Liver (tissue), 8 donors: ENCODE measurements at regions not wholly inside any gene's neighbourhood (a gene's known extent, or its start where the extent isn't known, plus 50 kb on each side); places are given as distances from the start of the nearest gene placed in this dataset.

ENCODE experiments used
- DNase-seq: peaks from one replicate; pipeline ENCODE4 v3.0.0-alpha.2; 2017; ENCODE audit warnings: low spot score
- H3K27ac ChIP-seq, 2 donors: one replicate each; pipeline ENCODE4 v1.7.0; 2013; ENCODE audit warnings: inconsistent platforms in 2 of 2, low read length in 2 of 2, control low read depth in 1 of 2, low read depth in 1 of 2, mild to moderate bottlenecking in 1 of 2
- H3K27me3 ChIP-seq, 4 donors: one replicate each; pipeline versions ENCODE4 v1.6.1 to v1.7.0; 2013; ENCODE audit warnings: low read length in 3 of 4, inconsistent platforms in 1 of 4, mild to moderate bottlenecking in 1 of 4, moderate library complexity in 1 of 4; ENCODE audit not compliant: control insufficient read depth in 4 of 4, insufficient read depth in 4 of 4
- H3K36me3 ChIP-seq, 4 donors: one replicate each; pipeline versions ENCODE4 v1.6.1 to v1.7.0; 2013; ENCODE audit warnings: low read length in 3 of 4, mild to moderate bottlenecking in 3 of 4, low read depth in 1 of 4, moderate library complexity in 1 of 4; ENCODE audit not compliant: control insufficient read depth in 4 of 4, insufficient read depth in 3 of 4
- H3K4me1 ChIP-seq, 4 donors: one replicate each; pipeline versions ENCODE4 v1.6.1 to v1.7.0; 2013; ENCODE audit warnings: low read length in 3 of 4, mild to moderate bottlenecking in 3 of 4, moderate library complexity in 1 of 4; ENCODE audit not compliant: control insufficient read depth in 4 of 4, insufficient read depth in 4 of 4
- H3K4me3 ChIP-seq, 3 donors: one replicate each; pipeline versions ENCODE4 v1.6.1 to v1.7.0; 2013; ENCODE audit warnings: low read length in 3 of 3, control low read depth in 1 of 3, low read depth in 1 of 3, mild to moderate bottlenecking in 1 of 3
- H3K9ac ChIP-seq, 2 donors: one replicate each; pipeline ENCODE4 v1.7.0; 2013; ENCODE audit warnings: low read length in 2 of 2, mild to moderate bottlenecking in 2 of 2, moderate library complexity in 2 of 2, control low read depth in 1 of 2, low read depth in 1 of 2
- H3K9me3 ChIP-seq, 4 donors: one replicate each; pipeline versions ENCODE4 v1.6.1 to v1.7.0; 2013; ENCODE audit warnings: low read length in 3 of 4; ENCODE audit not compliant: control insufficient read depth in 4 of 4
- ATF3 ChIP-seq: IDR thresholded peaks from 2 replicates; pipeline ENCODE4 v1.6.1; 2016; ENCODE audit warnings: antibody characterized with exemption
- FOXA1 ChIP-seq: IDR thresholded peaks from 2 replicates; pipeline ENCODE4 v1.6.1; 2016; ENCODE audit warnings: antibody characterized with exemption
- FOXA2 ChIP-seq: IDR thresholded peaks from 2 replicates; pipeline ENCODE4 v1.6.1; 2016; ENCODE audit warnings: antibody characterized with exemption
- GABPA ChIP-seq, 2 donors: IDR thresholded peaks in 1 of 2; conservative IDR thresholded peaks in 1 of 2; 2 replicates each; pipeline ENCODE4 v1.6.1; 2016; ENCODE audit warnings: antibody characterized with exemption in 2 of 2, mild to moderate bottlenecking in 1 of 2, moderate library complexity in 1 of 2
- HNF4A ChIP-seq, 2 donors: conservative IDR thresholded peaks; 2 replicates each; pipeline ENCODE4 v1.6.1; 2016; ENCODE audit warnings: antibody characterized with exemption in 2 of 2, mild to moderate bottlenecking in 2 of 2
- HNF4G ChIP-seq: IDR thresholded peaks from 2 replicates; pipeline ENCODE4 v1.6.1; 2016; ENCODE audit warnings: antibody characterized with exemption
- JUND ChIP-seq, 2 donors: IDR thresholded peaks; 2 replicates each; pipeline ENCODE4 v1.6.1; 2016; ENCODE audit warnings: antibody characterized with exemption in 2 of 2
- MAX ChIP-seq: IDR thresholded peaks from 2 replicates; pipeline ENCODE4 v1.6.1; 2016; ENCODE audit warnings: antibody characterized with exemption
- RAD21 ChIP-seq, 2 donors: IDR thresholded peaks; 2 replicates each; pipeline ENCODE4 v1.6.1; 2016; ENCODE audit warnings: antibody characterized with exemption in 2 of 2, mild to moderate bottlenecking in 2 of 2
- RXRA ChIP-seq, 2 donors: IDR thresholded peaks; 2 replicates each; pipeline ENCODE4 v1.6.1; 2017 to 2018; ENCODE audit warnings: antibody characterized with exemption in 2 of 2, mild to moderate bottlenecking in 1 of 2
- SP1 ChIP-seq: IDR thresholded peaks from 2 replicates; pipeline ENCODE4 v1.6.1; 2018; ENCODE audit warnings: antibody characterized with exemption, mild to moderate bottlenecking
- TAF1 ChIP-seq: conservative IDR thresholded peaks from 2 replicates; pipeline ENCODE4 v1.6.1; 2016; ENCODE audit warnings: antibody characterized with exemption, mild to moderate bottlenecking
- YY1 ChIP-seq: IDR thresholded peaks from 2 replicates; pipeline ENCODE4 v1.6.1; 2016; ENCODE audit warnings: antibody characterized with exemption, mild to moderate bottlenecking
- WGBS: extraction: QIAGEN DNeasy Blood & Tissue Kit; methylation state at CpG from one replicate; pipeline ENCODE4 v1.1.7; 2013; 5-methylcytosine and 5-hydroxymethylcytosine counted together
- TF ChIP-seq, protein P1 (sequence below): fragments of 150-350 bp; IDR thresholded peaks from 2 replicates; pipeline ENCODE4 v1.5.1; 2017; ENCODE audit warnings: improper control_type of control experiment, low read depth, low read length; ENCODE audit not compliant: missing input control
- TF ChIP-seq, protein P2 (sequence below): IDR thresholded peaks from 2 replicates; pipeline ENCODE4 v1.6.1; 2016; ENCODE audit warnings: antibody characterized with exemption
- donor health status: healthy.
- donor health status: healthy.
- donor health status: healthy.
- donor health status: healthy.
- donor health status: healthy.

DNA sequence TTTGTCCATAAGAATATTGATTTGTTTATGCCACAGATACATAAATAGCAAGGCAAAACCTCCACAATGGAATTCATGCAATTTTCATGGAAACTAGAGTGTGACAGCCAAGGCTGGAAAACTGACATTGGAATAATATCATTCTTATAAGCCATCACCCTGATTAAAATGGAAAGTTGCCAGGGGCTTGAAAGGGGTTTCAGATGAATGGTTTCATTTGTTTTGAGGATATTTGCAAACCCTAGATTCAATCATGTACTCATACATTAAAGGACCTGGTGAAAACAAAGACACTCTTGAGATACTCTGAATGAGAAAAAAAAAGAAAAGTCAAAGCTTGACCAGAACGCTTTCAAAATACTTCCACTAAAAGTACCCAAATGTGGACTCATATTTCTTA lies 205.7 kb downstream of the DIO2 start:
- Histone ChIP-seq H3K36me3 (no peaks in the 10 kb centered on the region), H3K9me3 (no peaks in the 10 kb centered on the region), H3K27me3 (no peaks in the 10 kb centered on the region), H3K9ac (no peak overlapping the region), H3K4me3 (no peak overlapping the region), H3K4me1 (peaks cover 0 to 16% (median 7%) of the 10 kb centered on the region in 4 donors), H3K27ac (no peak overlapping the region)
- TF ChIP-seq FOXA2 (no peak), MAX (no peak), RXRA (IDR thresholded peaks at IDR 0.05) (no peak), SP1 (no peak), TAF1 (no peak), FOXA1 (no peak), HNF4G (no peak)
- DNase-seq = no peak
- WGBS = 2% methylated on average over 1 of the region's 1 CpG

GRCh38 chr14:80004871-80005270 lies 206.4 kb downstream of the DIO2 start:
- no peak for DNase-seq
- no peaks in the 10 kb centered on the region for H3K36me3 ChIP-seq
- TF ChIP-seq, protein P1, sequence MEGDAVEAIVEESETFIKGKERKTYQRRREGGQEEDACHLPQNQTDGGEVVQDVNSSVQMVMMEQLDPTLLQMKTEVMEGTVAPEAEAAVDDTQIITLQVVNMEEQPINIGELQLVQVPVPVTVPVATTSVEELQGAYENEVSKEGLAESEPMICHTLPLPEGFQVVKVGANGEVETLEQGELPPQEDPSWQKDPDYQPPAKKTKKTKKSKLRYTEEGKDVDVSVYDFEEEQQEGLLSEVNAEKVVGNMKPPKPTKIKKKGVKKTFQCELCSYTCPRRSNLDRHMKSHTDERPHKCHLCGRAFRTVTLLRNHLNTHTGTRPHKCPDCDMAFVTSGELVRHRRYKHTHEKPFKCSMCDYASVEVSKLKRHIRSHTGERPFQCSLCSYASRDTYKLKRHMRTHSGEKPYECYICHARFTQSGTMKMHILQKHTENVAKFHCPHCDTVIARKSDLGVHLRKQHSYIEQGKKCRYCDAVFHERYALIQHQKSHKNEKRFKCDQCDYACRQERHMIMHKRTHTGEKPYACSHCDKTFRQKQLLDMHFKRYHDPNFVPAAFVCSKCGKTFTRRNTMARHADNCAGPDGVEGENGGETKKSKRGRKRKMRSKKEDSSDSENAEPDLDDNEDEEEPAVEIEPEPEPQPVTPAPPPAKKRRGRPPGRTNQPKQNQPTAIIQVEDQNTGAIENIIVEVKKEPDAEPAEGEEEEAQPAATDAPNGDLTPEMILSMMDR = no peak
- TF ChIP-seq FOXA2 = no peak
- TF ChIP-seq, protein P2, sequence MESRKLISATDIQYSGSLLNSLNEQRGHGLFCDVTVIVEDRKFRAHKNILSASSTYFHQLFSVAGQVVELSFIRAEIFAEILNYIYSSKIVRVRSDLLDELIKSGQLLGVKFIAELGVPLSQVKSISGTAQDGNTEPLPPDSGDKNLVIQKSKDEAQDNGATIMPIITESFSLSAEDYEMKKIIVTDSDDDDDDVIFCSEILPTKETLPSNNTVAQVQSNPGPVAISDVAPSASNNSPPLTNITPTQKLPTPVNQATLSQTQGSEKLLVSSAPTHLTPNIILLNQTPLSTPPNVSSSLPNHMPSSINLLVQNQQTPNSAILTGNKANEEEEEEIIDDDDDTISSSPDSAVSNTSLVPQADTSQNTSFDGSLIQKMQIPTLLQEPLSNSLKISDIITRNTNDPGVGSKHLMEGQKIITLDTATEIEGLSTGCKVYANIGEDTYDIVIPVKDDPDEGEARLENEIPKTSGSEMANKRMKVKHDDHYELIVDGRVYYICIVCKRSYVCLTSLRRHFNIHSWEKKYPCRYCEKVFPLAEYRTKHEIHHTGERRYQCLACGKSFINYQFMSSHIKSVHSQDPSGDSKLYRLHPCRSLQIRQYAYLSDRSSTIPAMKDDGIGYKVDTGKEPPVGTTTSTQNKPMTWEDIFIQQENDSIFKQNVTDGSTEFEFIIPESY = no peak
- no peak for TF ChIP-seq JUND (IDR thresholded peaks at IDR 0.05)
- TF ChIP-seq HNF4A (conservative IDR thresholded peaks at IDR 0.05) = no peak
- no peak for TF ChIP-seq MAX
- TF ChIP-seq SP1 = no peak
- TF ChIP-seq YY1 = no peak
- H3K9me3 ChIP-seq = no peaks in the 10 kb centered on the region
- H3K9ac ChIP-seq = no peak overlapping the region
- H3K4me3 ChIP-seq = no peak overlapping the region
- no peak overlapping the region for H3K27ac ChIP-seq
- H3K4me1 ChIP-seq = peaks cover 0 to 16% (median 7%) of the 10 kb centered on the region in 4 donors
- WGBS = 89% methylated on average over 3 of the region's 3 CpGs
- H3K27me3 ChIP-seq = no peaks in the 10 kb centered on the region

GRCh38 chr14:80003138-80003537 lies 208.2 kb downstream of the DIO2 start:
- no peak for TF ChIP-seq RAD21 (IDR thresholded peaks at IDR 0.05)
- TF ChIP-seq MAX = no peak
- peak; percentile 11 to 38 for TF ChIP-seq RXRA (IDR thresholded peaks at IDR 0.05)
- TF ChIP-seq GABPA (IDR thresholded peaks at IDR 0.05 in 1 of 2, conservative IDR thresholded peaks at IDR 0.05 in 1 of 2) = no peak
- TF ChIP-seq HNF4A (conservative IDR thresholded peaks at IDR 0.05) = peak in 1 of 2 donors; percentile 18
- TF ChIP-seq JUND (IDR thresholded peaks at IDR 0.05) = peak in 1 of 2 donors; percentile 15
- TF ChIP-seq FOXA2 = peak; percentile 90
- no peak for TF ChIP-seq ATF3
- peak; percentile 68 for TF ChIP-seq FOXA1
- Histone ChIP-seq H3K4me1 (peaks cover 0 to 16% (median 7%) of the 10 kb centered on the region in 4 donors), H3K4me3 (no peak overlapping the region), H3K9ac (no peak overlapping the region), H3K9me3 (no peaks in the 10 kb centered on the region), H3K27ac (no peak overlapping the region), H3K27me3 (no peaks in the 10 kb centered on the region), H3K36me3 (no peaks in the 10 kb centered on the region)
- 47% methylated on average over 4 of the region's 4 CpGs for WGBS
- DNase-seq = no peak
